ENCODE measurements at regions not wholly inside any gene's neighbourhood (a gene's known extent, or its start where the extent isn't known, plus 50 kb on each side); places are given as distances from the start of the nearest gene placed in this dataset.

GRCh38 chr1:238143038-238143437 lies 252.3 kb upstream of the ZP4 start:
- H3K9me3 ChIP-seq: no peaks in the 10 kb centered on the region
- no peaks in the 10 kb centered on the region for H3K36me3 ChIP-seq
- TF ChIP-seq CTCF (IDR thresholded peaks at IDR 0.05): no peak
- no peak for TF ChIP-seq POLR2AphosphoS5 (IDR thresholded peaks at IDR 0.05)
- no peak for TF ChIP-seq POLR2A (IDR thresholded peaks at IDR 0.05)
- intact Hi-C loops (cut with DNase I): no loop called here
- no peaks in the 10 kb centered on the region for H3K27me3 ChIP-seq (replicated peaks; ENCODE audit: insufficient read depth)
- no peak overlapping the region for H3K27ac ChIP-seq
- no peaks in the 10 kb centered on the region for H3K4me1 ChIP-seq (replicated peaks)
- no peak overlapping the region for H3K4me3 ChIP-seq
- DNase-seq (ENCODE audit: low spot score): no peak
- 66% methylated on average over 3 of the region's 3 CpGs for WGBS

- 46% methylated on average over 1 of the region's 1 CpG for whole genome bisulfite sequencing
- H3K27ac ChIP-seq: no peak overlapping the region
- no peak overlapping the region for H3K4me3 ChIP-seq
- TF ChIP-seq POLR2AphosphoS5 (IDR thresholded peaks at IDR 0.05) (no peak), CTCF (IDR thresholded peaks at IDR 0.05) (no peak), POLR2A (IDR thresholded peaks at IDR 0.05) (no peak)
- no peaks in the 10 kb centered on the region for H3K4me1 ChIP-seq (replicated peaks)
- H3K27me3 ChIP-seq (replicated peaks; ENCODE audit: insufficient read depth): no peaks in the 10 kb centered on the region
- intact Hi-C loops (cut with DNase I): no loop called here
- H3K36me3 ChIP-seq: no peaks in the 10 kb centered on the region
- no peak for DNase-seq (ENCODE audit: low spot score)
- H3K9me3 ChIP-seq: no peaks in the 10 kb centered on the region
These were observed 250.6 kb upstream of the ZP4 start for GRCh38 chr1:238141353-238141752.

- no peak overlapping the region for H3K4me3 ChIP-seq
- no peak for DNase-seq (ENCODE audit: low spot score)
- no peaks in the 10 kb centered on the region for H3K9me3 ChIP-seq
- WGBS: 23% methylated on average over 2 of the region's 2 CpGs
- H3K4me1 ChIP-seq (replicated peaks): no peaks in the 10 kb centered on the region
- no peaks in the 10 kb centered on the region for H3K27me3 ChIP-seq (replicated peaks; ENCODE audit: insufficient read depth)
- H3K36me3 ChIP-seq: no peaks in the 10 kb centered on the region
- TF ChIP-seq CTCF (IDR thresholded peaks at IDR 0.05) (no peak), POLR2AphosphoS5 (IDR thresholded peaks at IDR 0.05) (no peak), POLR2A (IDR thresholded peaks at IDR 0.05) (no peak)
- H3K27ac ChIP-seq: no peak overlapping the region
- intact Hi-C loops (cut with DNase I): no loop called here
These were observed 249.0 kb upstream of the ZP4 start for GRCh38 chr1:238139713-238140112.

GRCh38 chr1:238138059-238138626 lies 247.4 kb upstream of the ZP4 start:
- intact Hi-C loops (cut with DNase I): no loop called here
- Histone ChIP-seq H3K36me3 (no peaks in the 10 kb centered on the region), H3K4me1 (replicated peaks) (no peaks in the 10 kb centered on the region), H3K4me3 (no peak overlapping the region), H3K9me3 (no peaks in the 10 kb centered on the region), H3K27ac (no peak overlapping the region), H3K27me3 (replicated peaks; ENCODE audit: insufficient read depth) (no peaks in the 10 kb centered on the region)
- no peak for DNase-seq (ENCODE audit: low spot score)
- TF ChIP-seq CTCF (IDR thresholded peaks at IDR 0.05): no peak
- no peak for TF ChIP-seq POLR2AphosphoS5 (IDR thresholded peaks at IDR 0.05)
- no peak for TF ChIP-seq POLR2A (IDR thresholded peaks at IDR 0.05)
- WGBS: 92% methylated on average over 6 of the region's 6 CpGs
